A549 (cell line): ENCODE measurements at regions not wholly inside any gene's neighbourhood (a gene's known extent, or its start where the extent isn't known, plus 50 kb on each side); places are given as distances from the start of the nearest gene placed in this dataset.

Source experiments
- CBX2 ChIP-seq: fragments of 200-600 bp; sonication (generic); IDR thresholded peaks from 2 replicates; pipeline ENCODE4 v1.6.1; 2016; ENCODE audit warnings: low read depth, mild to moderate bottlenecking, borderline replicate concordance
- CEBPB ChIP-seq, 2 experiments: fragments of >200 bp in 1 of 2; sonication (Bioruptor Twin) in 1 of 2; formaldehyde crosslinking in 1 of 2; IDR thresholded peaks; 2 replicates each; pipeline ENCODE4 v1.6.1; 2012 to 2016
- EP300 ChIP-seq, 2 experiments: fragments of >200 bp; sonication (Bioruptor Twin); formaldehyde crosslinking; IDR thresholded peaks; 2 replicates in 1 of 2; 3 replicates in 1 of 2; pipeline ENCODE4 v1.6.1; 2016 to 2017
- JUN ChIP-seq, 2 experiments: fragments of >200 bp; sonication (Bioruptor Twin); formaldehyde crosslinking; IDR thresholded peaks; 2 replicates in 1 of 2; 3 replicates in 1 of 2; pipeline ENCODE4 v1.6.1; 2016 to 2017
- JUNB ChIP-seq: fragments of >200 bp; sonication (Bioruptor Twin); formaldehyde crosslinking; IDR thresholded peaks from 2 replicates; pipeline ENCODE4 v1.6.1; 2016
- MAFK ChIP-seq: fragments of 450-650 bp; IDR thresholded peaks from 2 replicates; pipeline ENCODE4 v1.6.1; 2014; ENCODE audit not compliant: partially characterized antibody
- MAZ ChIP-seq: fragments of 150-350 bp; IDR thresholded peaks from 2 replicates; pipeline ENCODE4 v1.6.1; 2014; ENCODE audit warnings: antibody characterized with exemption, low read depth, low read length, borderline replicate concordance
- POLR2A ChIP-seq: IDR thresholded peaks from 2 replicates; pipeline ENCODE4 v1.6.1; 2012; ENCODE audit warnings: mild to moderate bottlenecking, low read length
- POLR2AphosphoS2 ChIP-seq: conservative IDR thresholded peaks from 2 replicates; pipeline ENCODE4 v1.6.1; 2012; ENCODE audit warnings: low read length, improper control_type of control experiment, inconsistent platforms
- TP53 ChIP-seq: fragments of 250-450 bp; sonication (Bioruptor Pico); IDR thresholded peaks from 2 replicates; pipeline ENCODE4 v1.5.0; 2021; ENCODE audit warnings: mild to moderate bottlenecking, moderate library complexity
- TF ChIP-seq, protein P1 (sequence below): fragments of >200 bp; sonication (Bioruptor Twin); formaldehyde crosslinking; IDR thresholded peaks from 3 replicates; pipeline ENCODE4 v1.5.1; 2016
- TF ChIP-seq, protein P2 (sequence below): fragments of 200-600 bp; sonication (generic); IDR thresholded peaks from 2 replicates; pipeline ENCODE4 v1.6.1; 2016; ENCODE audit warnings: antibody characterized with exemption, mild to moderate bottlenecking, moderate library complexity
- TF ChIP-seq, protein P3 (sequence below): fragments of 450-650 bp; IDR thresholded peaks from 2 replicates; pipeline ENCODE4 v1.6.1; 2014; ENCODE audit warnings: antibody characterized with exemption

DNA sequence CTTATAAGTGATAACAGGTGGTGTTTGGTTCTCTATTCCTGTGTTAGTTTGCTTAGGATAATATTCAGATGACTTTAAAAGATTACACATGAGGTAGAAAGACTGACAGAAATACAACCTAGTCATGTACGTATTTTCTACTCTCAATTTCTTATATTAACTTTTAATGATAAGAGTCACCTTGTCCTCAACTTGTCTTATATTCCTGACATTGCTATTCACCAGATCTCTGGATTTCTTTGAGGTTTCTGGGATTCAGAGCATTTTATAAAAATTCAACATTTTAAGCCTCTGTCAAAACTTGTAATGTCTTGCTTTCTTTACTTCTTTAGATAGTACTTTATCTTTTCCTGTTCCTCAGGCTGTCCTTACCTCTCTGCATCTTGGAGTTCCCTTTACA lies 234.2 kb downstream of the TBX15 start:
- TF ChIP-seq, protein P1, sequence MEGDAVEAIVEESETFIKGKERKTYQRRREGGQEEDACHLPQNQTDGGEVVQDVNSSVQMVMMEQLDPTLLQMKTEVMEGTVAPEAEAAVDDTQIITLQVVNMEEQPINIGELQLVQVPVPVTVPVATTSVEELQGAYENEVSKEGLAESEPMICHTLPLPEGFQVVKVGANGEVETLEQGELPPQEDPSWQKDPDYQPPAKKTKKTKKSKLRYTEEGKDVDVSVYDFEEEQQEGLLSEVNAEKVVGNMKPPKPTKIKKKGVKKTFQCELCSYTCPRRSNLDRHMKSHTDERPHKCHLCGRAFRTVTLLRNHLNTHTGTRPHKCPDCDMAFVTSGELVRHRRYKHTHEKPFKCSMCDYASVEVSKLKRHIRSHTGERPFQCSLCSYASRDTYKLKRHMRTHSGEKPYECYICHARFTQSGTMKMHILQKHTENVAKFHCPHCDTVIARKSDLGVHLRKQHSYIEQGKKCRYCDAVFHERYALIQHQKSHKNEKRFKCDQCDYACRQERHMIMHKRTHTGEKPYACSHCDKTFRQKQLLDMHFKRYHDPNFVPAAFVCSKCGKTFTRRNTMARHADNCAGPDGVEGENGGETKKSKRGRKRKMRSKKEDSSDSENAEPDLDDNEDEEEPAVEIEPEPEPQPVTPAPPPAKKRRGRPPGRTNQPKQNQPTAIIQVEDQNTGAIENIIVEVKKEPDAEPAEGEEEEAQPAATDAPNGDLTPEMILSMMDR: no peak
- TF ChIP-seq, protein P2, sequence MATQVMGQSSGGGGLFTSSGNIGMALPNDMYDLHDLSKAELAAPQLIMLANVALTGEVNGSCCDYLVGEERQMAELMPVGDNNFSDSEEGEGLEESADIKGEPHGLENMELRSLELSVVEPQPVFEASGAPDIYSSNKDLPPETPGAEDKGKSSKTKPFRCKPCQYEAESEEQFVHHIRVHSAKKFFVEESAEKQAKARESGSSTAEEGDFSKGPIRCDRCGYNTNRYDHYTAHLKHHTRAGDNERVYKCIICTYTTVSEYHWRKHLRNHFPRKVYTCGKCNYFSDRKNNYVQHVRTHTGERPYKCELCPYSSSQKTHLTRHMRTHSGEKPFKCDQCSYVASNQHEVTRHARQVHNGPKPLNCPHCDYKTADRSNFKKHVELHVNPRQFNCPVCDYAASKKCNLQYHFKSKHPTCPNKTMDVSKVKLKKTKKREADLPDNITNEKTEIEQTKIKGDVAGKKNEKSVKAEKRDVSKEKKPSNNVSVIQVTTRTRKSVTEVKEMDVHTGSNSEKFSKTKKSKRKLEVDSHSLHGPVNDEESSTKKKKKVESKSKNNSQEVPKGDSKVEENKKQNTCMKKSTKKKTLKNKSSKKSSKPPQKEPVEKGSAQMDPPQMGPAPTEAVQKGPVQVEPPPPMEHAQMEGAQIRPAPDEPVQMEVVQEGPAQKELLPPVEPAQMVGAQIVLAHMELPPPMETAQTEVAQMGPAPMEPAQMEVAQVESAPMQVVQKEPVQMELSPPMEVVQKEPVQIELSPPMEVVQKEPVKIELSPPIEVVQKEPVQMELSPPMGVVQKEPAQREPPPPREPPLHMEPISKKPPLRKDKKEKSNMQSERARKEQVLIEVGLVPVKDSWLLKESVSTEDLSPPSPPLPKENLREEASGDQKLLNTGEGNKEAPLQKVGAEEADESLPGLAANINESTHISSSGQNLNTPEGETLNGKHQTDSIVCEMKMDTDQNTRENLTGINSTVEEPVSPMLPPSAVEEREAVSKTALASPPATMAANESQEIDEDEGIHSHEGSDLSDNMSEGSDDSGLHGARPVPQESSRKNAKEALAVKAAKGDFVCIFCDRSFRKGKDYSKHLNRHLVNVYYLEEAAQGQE: no peak
- TF ChIP-seq POLR2AphosphoS2 (no peak), MAZ (no peak), POLR2A (no peak), JUNB (no peak), CEBPB (IDR thresholded peaks at IDR 0.05) (no peak), CBX2 (no peak), EP300 (IDR thresholded peaks at IDR 0.05) (no peak), JUN (IDR thresholded peaks at IDR 0.05) (no peak), TP53 (no peak), MAFK (peak; percentile 53)
- TF ChIP-seq, protein P3, sequence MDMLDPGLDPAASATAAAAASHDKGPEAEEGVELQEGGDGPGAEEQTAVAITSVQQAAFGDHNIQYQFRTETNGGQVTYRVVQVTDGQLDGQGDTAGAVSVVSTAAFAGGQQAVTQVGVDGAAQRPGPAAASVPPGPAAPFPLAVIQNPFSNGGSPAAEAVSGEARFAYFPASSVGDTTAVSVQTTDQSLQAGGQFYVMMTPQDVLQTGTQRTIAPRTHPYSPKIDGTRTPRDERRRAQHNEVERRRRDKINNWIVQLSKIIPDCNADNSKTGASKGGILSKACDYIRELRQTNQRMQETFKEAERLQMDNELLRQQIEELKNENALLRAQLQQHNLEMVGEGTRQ: no peak
